GM12878 (cell line): ENCODE measurements at regions not wholly inside any gene's neighbourhood (a gene's known extent, or its start where the extent isn't known, plus 50 kb on each side); places are given as distances from the start of the nearest gene placed in this dataset.

Experiments used
- ATAC-seq: fragments of 200-7000 bp; cut with Tn5 transposase; 3 replicates; pipeline ENCODE4 v1.9.1; 2020; ENCODE audit warnings: mild to moderate bottlenecking, moderate library complexity
- BruUV-seq: library from RNA; stranded (reverse); fragments of 400-500 nt; replicated peaks from 2 replicates; lab custom pipeline; 2021; lab: Mats Ljungman, UMichigan
- CTCF ChIA-PET: fragments of 300-600 bp; sonication (Branson Sonifier 250); formaldehyde crosslinking; extraction: SDS; loops from one replicate; lab custom pipeline; 2021; ENCODE audit warnings: inconsistent platforms; lab: Yijun Ruan, JAX
- POLR2A ChIA-PET: fragments of 350-600 bp; formaldehyde crosslinking; extraction: SDS; loops from one replicate; lab custom pipeline; 2021; ENCODE audit warnings: inconsistent platforms; lab: Charles Lee
- RAD21 ChIA-PET: fragments of 300-600 bp; sonication (Branson Sonifier 250); formaldehyde crosslinking; loops from one replicate; lab custom pipeline; 2023; ENCODE audit warnings: antibody characterized with exemption; ENCODE audit not compliant: unreplicated experiment; lab: Charles Lee
- SMC1A ChIA-PET: fragments of 300-600 bp; sonication (Branson Sonifier 250); formaldehyde crosslinking; loops from one replicate; lab custom pipeline; 2023; ENCODE audit not compliant: unreplicated experiment, uncharacterized antibody; lab: Charles Lee
- DNase-seq: peaks from one replicate; pipeline ENCODE4 v3.0.0-alpha.2; 2011; ENCODE audit warnings: low read depth, low spot score
- FAIRE-seq: peaks from 3 replicates; lab custom pipeline; 2011; peaks lifted over from hg19 to GRCh38; lab: Jason Lieb, UNC
- H2AFZ ChIP-seq: 2 replicates; pipeline ENCODE4 v1.6.0; 2011; ENCODE audit warnings: low read depth, low read length, control low read depth; ENCODE audit not compliant: control insufficient read depth
- H3K27ac ChIP-seq: 2 replicates; pipeline ENCODE4 v1.5.1; 2011; ENCODE audit warnings: control low read depth; ENCODE audit not compliant: control insufficient read depth, insufficient read depth
- H3K27me3 ChIP-seq, 2 experiments: replicated peaks in 1 of 2; 2 replicates each; pipeline versions ENCODE4 v1.6.0 to v1.6.1; 2011; ENCODE audit warnings: low read length in 1 of 2; ENCODE audit not compliant: control insufficient read depth in 2 of 2, insufficient read depth in 2 of 2
- H3K36me3 ChIP-seq, 2 experiments: 2 replicates each; pipeline ENCODE4 v1.5.1; 2011; ENCODE audit warnings: low read length in 1 of 2; ENCODE audit not compliant: control insufficient read depth in 2 of 2, insufficient read depth in 2 of 2
- H3K4me1 ChIP-seq: 2 replicates; pipeline ENCODE4 v1.6.1; 2011; ENCODE audit warnings: mild to moderate bottlenecking, low read length, moderate library complexity, mixed read lengths; ENCODE audit not compliant: control insufficient read depth, insufficient read depth
- H3K4me2 ChIP-seq: 2 replicates; pipeline ENCODE4 v1.6.0; 2011; ENCODE audit warnings: control low read depth; ENCODE audit not compliant: control insufficient read depth, insufficient read depth
- H3K4me3 ChIP-seq: fragments of 200-600 bp; sonication (generic); 2 replicates; pipeline ENCODE4 v1.5.1; 2016
- H3K79me2 ChIP-seq: 2 replicates; pipeline ENCODE4 v1.6.0; 2011; ENCODE audit warnings: low read length; ENCODE audit not compliant: control insufficient read depth, insufficient read depth
- H3K9ac ChIP-seq: 2 replicates; pipeline ENCODE4 v1.8.0; 2011; ENCODE audit warnings: low read length, control low read depth, mixed read lengths; ENCODE audit not compliant: control insufficient read depth, insufficient read depth
- H3K9me3 ChIP-seq: replicated peaks from 3 replicates; pipeline ENCODE4 v1.5.1; 2011; ENCODE audit warnings: mild to moderate bottlenecking, low read length; ENCODE audit not compliant: control insufficient read depth, insufficient read depth
- H4K20me1 ChIP-seq: 2 replicates; pipeline ENCODE4 v1.6.0; 2011; ENCODE audit not compliant: control insufficient read depth, insufficient read depth
- CBFB ChIP-seq: IDR thresholded peaks from 2 replicates; pipeline ENCODE4 v1.6.1; 2016; ENCODE audit warnings: antibody characterized with exemption, low read depth
- EED ChIP-seq: sonication (generic); IDR thresholded peaks from 2 replicates; pipeline ENCODE4 v1.6.1; 2016; ENCODE audit warnings: antibody characterized with exemption, low read depth
- PBX3 ChIP-seq: IDR thresholded peaks from 2 replicates; pipeline ENCODE4 v1.6.1; 2011; ENCODE audit warnings: mild to moderate bottlenecking, low read depth, low read length, moderate library complexity; ENCODE audit not compliant: insufficient replicate concordance
- POLR2AphosphoS5 ChIP-seq: IDR thresholded peaks from 2 replicates; pipeline ENCODE4 v1.6.1; 2011; ENCODE audit warnings: mild to moderate bottlenecking, low read length, inconsistent platforms
- RELB ChIP-seq: fragments of 450-650 bp; IDR thresholded peaks from 2 replicates; pipeline ENCODE4 v1.6.1; 2017; ENCODE audit warnings: low read depth, mild to moderate bottlenecking, moderate library complexity
- SREBF1 ChIP-seq: IDR thresholded peaks from 2 replicates; pipeline ENCODE4 v1.6.1; 2012; ENCODE audit warnings: mild to moderate bottlenecking, low read length
- USF1 ChIP-seq: IDR thresholded peaks from 2 replicates; pipeline ENCODE4 v1.6.1; 2011; ENCODE audit warnings: borderline replicate concordance, low read depth, mild to moderate bottlenecking, moderate library complexity, mixed read lengths, low read length; ENCODE audit not compliant: insufficient read depth; ENCODE audit errors: extremely low read length
- WGBS: methylation state at CpG from one replicate; pipeline ENCODE4 v1.1.6; 2016; ENCODE audit warnings: low lambda C conversion rate; ENCODE audit not compliant: insufficient replicate concordance, insufficient coverage; ENCODE audit errors: missing lambda C conversion rate; 5-methylcytosine and 5-hydroxymethylcytosine counted together
- in situ Hi-C: fragments of 300-500 bp; cut with MboI; formaldehyde crosslinking; loops from 9 replicates; pipeline ENCODE4 v1.14.3; 2018; ENCODE audit warnings: mixed read lengths
- intact Hi-C: fragments of 100-400 bp; cut with micrococcal nuclease; formaldehyde crosslinking; loops from one replicate; pipeline ENCODE4 v1.14.2; 2022; ENCODE audit not compliant: unreplicated experiment
- TF ChIP-seq, protein P1 (sequence below): IDR thresholded peaks from 2 replicates; pipeline ENCODE4 v1.6.1; 2011; ENCODE audit warnings: borderline replicate concordance, low read depth, mild to moderate bottlenecking, moderate library complexity, low read length; ENCODE audit not compliant: insufficient read depth, poor library complexity, severe bottlenecking

DNA sequence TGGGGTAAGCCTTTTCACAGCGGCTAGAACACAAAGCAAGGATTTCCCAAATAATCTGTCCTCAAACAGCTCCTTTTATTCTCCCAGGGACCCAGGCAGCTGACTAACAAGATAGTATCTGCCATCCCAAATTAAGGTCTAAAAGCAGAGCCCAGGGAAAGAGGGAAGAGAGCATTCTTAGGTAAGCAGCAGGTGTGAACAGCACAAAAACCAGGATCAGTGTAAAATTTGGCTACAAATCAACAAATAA lies 79.9 kb downstream of the RBMXL2 start:
- H4K20me1 ChIP-seq, result no peaks in the 10 kb centered on the region
- H3K4me3 ChIP-seq, result no peak overlapping the region
- H3K9me3 ChIP-seq, result no peaks in the 10 kb centered on the region
- SMC1A ChIA-PET, result no interaction called here
- in situ Hi-C loops, result no loop called here
- RAD21 ChIA-PET, result no interaction called here
- H3K79me2 ChIP-seq, result no peaks in the 10 kb centered on the region
- POLR2A ChIA-PET, result no interaction called here
- ATAC-seq (no peak), FAIRE-seq (no peak)
- H3K36me3 ChIP-seq, result no peaks in the 10 kb centered on the region
- CTCF ChIA-PET, result no interaction called here
- intact Hi-C loops, result no loop called here
- BruUV-seq, result no TSS peak
- H3K4me2 ChIP-seq, result no peak overlapping the region
- no peak overlapping the region for H2AFZ ChIP-seq
- TF ChIP-seq SREBF1, result no peak
- no peak for TF ChIP-seq CBFB
- no peak for TF ChIP-seq USF1
- TF ChIP-seq, protein P1, sequence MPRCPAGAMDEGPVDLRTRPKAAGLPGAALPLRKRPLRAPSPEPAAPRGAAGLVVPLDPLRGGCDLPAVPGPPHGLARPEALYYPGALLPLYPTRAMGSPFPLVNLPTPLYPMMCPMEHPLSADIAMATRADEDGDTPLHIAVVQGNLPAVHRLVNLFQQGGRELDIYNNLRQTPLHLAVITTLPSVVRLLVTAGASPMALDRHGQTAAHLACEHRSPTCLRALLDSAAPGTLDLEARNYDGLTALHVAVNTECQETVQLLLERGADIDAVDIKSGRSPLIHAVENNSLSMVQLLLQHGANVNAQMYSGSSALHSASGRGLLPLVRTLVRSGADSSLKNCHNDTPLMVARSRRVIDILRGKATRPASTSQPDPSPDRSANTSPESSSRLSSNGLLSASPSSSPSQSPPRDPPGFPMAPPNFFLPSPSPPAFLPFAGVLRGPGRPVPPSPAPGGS, result no peak
- no peak for TF ChIP-seq RELB
- TF ChIP-seq POLR2AphosphoS5, result no peak
- no peak for TF ChIP-seq EED
- TF ChIP-seq PBX3, result no peak
- TF ChIP-seq, all 136 proteins: peak for 0
- H3K9ac ChIP-seq, result no peak overlapping the region
- H3K27ac ChIP-seq, result no peak overlapping the region
- no peak for DNase-seq
- WGBS, result 76% methylated on average over 1 of the region's 1 CpG
- H3K27me3 ChIP-seq, result no peaks in the 10 kb centered on the region
- H3K4me1 ChIP-seq, result no peaks in the 10 kb centered on the region
